OCI-LY1 (cell line): ENCODE measurements at regions not wholly inside any gene's neighbourhood (a gene's known extent, or its start where the extent isn't known, plus 50 kb on each side); places are given as distances from the start of the nearest gene placed in this dataset.

Experiments used
- CTCF ChIP-seq: fragments of 200-600 bp; sonication (generic), shearing (Covaris generic); IDR thresholded peaks from 2 replicates; pipeline ENCODE4 v1.5.1; 2017; ENCODE audit warnings: mild to moderate bottlenecking, antibody characterized with exemption, low read length, moderate library complexity, mixed read lengths
- EZH2 ChIP-seq: fragments of 200-600 bp; sonication (generic), shearing (Covaris generic); IDR thresholded peaks from 2 replicates; pipeline ENCODE4 v1.8.0; 2017; ENCODE audit warnings: borderline replicate concordance, mixed run types, mild to moderate bottlenecking, antibody characterized with exemption, low read length, moderate library complexity, mixed read lengths

DNA sequence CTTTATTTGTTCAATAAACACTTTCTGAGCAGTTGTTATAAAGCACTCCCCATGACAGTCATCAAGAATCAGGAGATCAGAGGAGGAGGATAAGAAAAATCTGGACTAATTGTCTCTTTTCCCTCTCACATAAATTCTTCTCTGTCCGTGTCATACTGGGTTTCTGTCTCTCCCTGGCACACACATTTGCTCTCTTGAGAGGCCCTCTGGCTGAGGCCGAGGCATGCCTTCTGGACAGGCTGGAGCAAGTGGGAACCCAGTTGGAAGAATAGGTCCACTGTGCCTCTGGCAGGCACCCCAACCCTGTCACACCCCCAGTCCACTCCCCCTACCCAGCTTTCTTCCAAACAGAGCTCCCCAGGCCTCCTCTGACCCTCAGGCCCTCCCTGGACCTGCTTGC lies 315.8 kb downstream of the UACA start:
- no peak for TF ChIP-seq CTCF
- no peak for TF ChIP-seq EZH2
